ENCODE measurements at regions not wholly inside any gene's neighbourhood (a gene's known extent, or its start where the extent isn't known, plus 50 kb on each side); places are given as distances from the start of the nearest gene placed in this dataset.

GRCh38 chr3:139293665-139294023, 50.2 kb upstream of the MRPS22 start:
- no peak overlapping the region for H3K27ac ChIP-seq (ENCODE audit: insufficient read length, low read depth, low read length)
- Mint-ChIP-seq H3K4me1 (no peaks in the 10 kb centered on the region), H3K27ac (no peak overlapping the region), H3K9me3 (no peaks in the 10 kb centered on the region), H3K36me3 (ENCODE audit: insufficient read depth in 1 of 3, low read depth in 3 of 3) (no peaks in the 10 kb centered on the region), H3K27me3 (ENCODE audit: low read depth) (peaks cover 12% of the 10 kb centered on the region; the same call in 1 of the 2 replicates), H3K4me3 (no peak overlapping the region)
- no peak overlapping the region for H3K23ac ChIP-seq (ENCODE audit: insufficient read length, low read depth, low read length)
- H2BK120ac ChIP-seq (ENCODE audit: low read depth, low read length, poor library complexity, severe bottlenecking): no peak overlapping the region
- H3K4me1 ChIP-seq (ENCODE audit: insufficient read depth, low read length): no peaks in the 10 kb centered on the region
- no peak overlapping the region for H3K18ac ChIP-seq (ENCODE audit: insufficient read length, low read depth, low read length)
- H3K56ac ChIP-seq (ENCODE audit: insufficient read length, low read depth, low read length): no peak overlapping the region
- H4K91ac ChIP-seq (ENCODE audit: insufficient read length, low read depth, low read length): no peak overlapping the region
- no peaks in the 10 kb centered on the region for H4K20me1 ChIP-seq (ENCODE audit: control insufficient read depth, insufficient read depth, insufficient read length)
- H3K4ac ChIP-seq (ENCODE audit: low read depth, low read length): no peak overlapping the region
- no peaks in the 10 kb centered on the region for H3K79me1 ChIP-seq (ENCODE audit: insufficient read depth, low read depth, low read length, poor library complexity, severe bottlenecking)
- no peak overlapping the region for H3K14ac ChIP-seq (ENCODE audit: insufficient read depth, low read length)
- no peak overlapping the region for H3T11ph ChIP-seq (ENCODE audit: low read length)
- H2BK20ac ChIP-seq (ENCODE audit: low read depth, low read length, poor library complexity, severe bottlenecking): no peak overlapping the region
- no peak overlapping the region for H2AFZ ChIP-seq (ENCODE audit: low read length)
- H2BK5ac ChIP-seq (ENCODE audit: insufficient read length, low read length): no peak overlapping the region
- H3K4me2 ChIP-seq (ENCODE audit: insufficient read depth, insufficient read length, low read length): no peak overlapping the region
- no peaks in the 10 kb centered on the region for H3K9me3 ChIP-seq (ENCODE audit: control insufficient read depth, low read depth, low read length)
- H3K23me2 ChIP-seq (ENCODE audit: insufficient read length, low read depth, low read length, poor library complexity, severe bottlenecking): no peaks in the 10 kb centered on the region
- TF ChIP-seq, protein P1, sequence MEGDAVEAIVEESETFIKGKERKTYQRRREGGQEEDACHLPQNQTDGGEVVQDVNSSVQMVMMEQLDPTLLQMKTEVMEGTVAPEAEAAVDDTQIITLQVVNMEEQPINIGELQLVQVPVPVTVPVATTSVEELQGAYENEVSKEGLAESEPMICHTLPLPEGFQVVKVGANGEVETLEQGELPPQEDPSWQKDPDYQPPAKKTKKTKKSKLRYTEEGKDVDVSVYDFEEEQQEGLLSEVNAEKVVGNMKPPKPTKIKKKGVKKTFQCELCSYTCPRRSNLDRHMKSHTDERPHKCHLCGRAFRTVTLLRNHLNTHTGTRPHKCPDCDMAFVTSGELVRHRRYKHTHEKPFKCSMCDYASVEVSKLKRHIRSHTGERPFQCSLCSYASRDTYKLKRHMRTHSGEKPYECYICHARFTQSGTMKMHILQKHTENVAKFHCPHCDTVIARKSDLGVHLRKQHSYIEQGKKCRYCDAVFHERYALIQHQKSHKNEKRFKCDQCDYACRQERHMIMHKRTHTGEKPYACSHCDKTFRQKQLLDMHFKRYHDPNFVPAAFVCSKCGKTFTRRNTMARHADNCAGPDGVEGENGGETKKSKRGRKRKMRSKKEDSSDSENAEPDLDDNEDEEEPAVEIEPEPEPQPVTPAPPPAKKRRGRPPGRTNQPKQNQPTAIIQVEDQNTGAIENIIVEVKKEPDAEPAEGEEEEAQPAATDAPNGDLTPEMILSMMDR (conservative IDR thresholded peaks at IDR 0.05): no peak
- DNase-seq: no peak
- H3K9ac ChIP-seq (ENCODE audit: extremely low read depth, insufficient read length, low read length): no peak overlapping the region
- H2BK12ac ChIP-seq (ENCODE audit: insufficient read length, low read depth, low read length): no peak overlapping the region
- H3K79me2 ChIP-seq (ENCODE audit: insufficient read depth, low read length): no peaks in the 10 kb centered on the region
- H2BK15ac ChIP-seq (ENCODE audit: low read depth, low read length): no peak overlapping the region
- H4K5ac ChIP-seq (ENCODE audit: insufficient read length, low read depth, low read length): no peak overlapping the region
- H2AK5ac ChIP-seq (ENCODE audit: insufficient read length, low read length): no peak overlapping the region
- WGBS (ENCODE audit: extremely low coverage, insufficient read length, low lambda C conversion rate): no CpG with 5 or more reads among the region's 2 CpGs
- no peaks in the 10 kb centered on the region for H3K27me3 ChIP-seq (ENCODE audit: insufficient read depth, low read length)
- H4K8ac ChIP-seq (replicated peaks; ENCODE audit: insufficient read length, low read depth, low read length): no peak overlapping the region
